Esophagus muscularis mucosa (tissue), 4 donors: ENCODE measurements at regions not wholly inside any gene's neighbourhood (a gene's known extent, or its start where the extent isn't known, plus 50 kb on each side); places are given as distances from the start of the nearest gene placed in this dataset.

Source experiments
- EP300 ChIP-seq: sonication (generic); formaldehyde crosslinking; IDR thresholded peaks from one replicate; pipeline ENCODE4 v1.6.1; 2017; ENCODE audit warnings: antibody characterized with exemption
- POLR2A ChIP-seq: fragments of 450-650 bp; IDR thresholded peaks from one replicate; pipeline ENCODE4 v1.6.1; 2017; ENCODE audit warnings: antibody characterized with exemption, moderate library complexity, mild to moderate bottlenecking, low read depth
- POLR2AphosphoS5 ChIP-seq, 2 donors: sonication (generic); formaldehyde crosslinking; IDR thresholded peaks; one replicate each; pipeline ENCODE4 v1.6.1; 2017; ENCODE audit warnings: antibody characterized with exemption in 2 of 2
- TF ChIP-seq, protein P1 (sequence below), 3 experiments: fragments of 200-600 bp in 2 of 3; fragments of 450-650 bp in 1 of 3; sonication (generic) in 2 of 3; IDR thresholded peaks; one replicate each; pipeline ENCODE4 v1.5.1; 2017 to 2019; ENCODE audit warnings: antibody characterized with exemption in 3 of 3, mild to moderate bottlenecking in 2 of 3, moderate library complexity in 1 of 3

GRCh38 chr11:92897487-92897886, 72.0 kb upstream of the MTNR1B start:
- TF ChIP-seq, protein P1, sequence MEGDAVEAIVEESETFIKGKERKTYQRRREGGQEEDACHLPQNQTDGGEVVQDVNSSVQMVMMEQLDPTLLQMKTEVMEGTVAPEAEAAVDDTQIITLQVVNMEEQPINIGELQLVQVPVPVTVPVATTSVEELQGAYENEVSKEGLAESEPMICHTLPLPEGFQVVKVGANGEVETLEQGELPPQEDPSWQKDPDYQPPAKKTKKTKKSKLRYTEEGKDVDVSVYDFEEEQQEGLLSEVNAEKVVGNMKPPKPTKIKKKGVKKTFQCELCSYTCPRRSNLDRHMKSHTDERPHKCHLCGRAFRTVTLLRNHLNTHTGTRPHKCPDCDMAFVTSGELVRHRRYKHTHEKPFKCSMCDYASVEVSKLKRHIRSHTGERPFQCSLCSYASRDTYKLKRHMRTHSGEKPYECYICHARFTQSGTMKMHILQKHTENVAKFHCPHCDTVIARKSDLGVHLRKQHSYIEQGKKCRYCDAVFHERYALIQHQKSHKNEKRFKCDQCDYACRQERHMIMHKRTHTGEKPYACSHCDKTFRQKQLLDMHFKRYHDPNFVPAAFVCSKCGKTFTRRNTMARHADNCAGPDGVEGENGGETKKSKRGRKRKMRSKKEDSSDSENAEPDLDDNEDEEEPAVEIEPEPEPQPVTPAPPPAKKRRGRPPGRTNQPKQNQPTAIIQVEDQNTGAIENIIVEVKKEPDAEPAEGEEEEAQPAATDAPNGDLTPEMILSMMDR (IDR thresholded peaks at IDR 0.05) = no peak
- no peak for TF ChIP-seq EP300
- TF ChIP-seq POLR2A = no peak
- TF ChIP-seq POLR2AphosphoS5 (IDR thresholded peaks at IDR 0.05) = no peak
